GM12878 (cell line): ENCODE measurements at regions not wholly inside any gene's neighbourhood (a gene's known extent, or its start where the extent isn't known, plus 50 kb on each side); places are given as distances from the start of the nearest gene placed in this dataset.

Source experiments
- ATAC-seq: fragments of 200-7000 bp; cut with Tn5 transposase; 3 replicates; pipeline ENCODE4 v1.9.1; 2020; ENCODE audit warnings: mild to moderate bottlenecking, moderate library complexity
- BruUV-seq: library from RNA; stranded (reverse); fragments of 400-500 nt; replicated peaks from 2 replicates; lab custom pipeline; 2021; lab: Mats Ljungman, UMichigan
- CTCF ChIA-PET: fragments of 300-600 bp; sonication (Branson Sonifier 250); formaldehyde crosslinking; extraction: SDS; loops from one replicate; lab custom pipeline; 2021; ENCODE audit warnings: inconsistent platforms; lab: Yijun Ruan, JAX
- POLR2A ChIA-PET: fragments of 350-600 bp; formaldehyde crosslinking; extraction: SDS; loops from one replicate; lab custom pipeline; 2021; ENCODE audit warnings: inconsistent platforms; lab: Charles Lee
- RAD21 ChIA-PET: fragments of 300-600 bp; sonication (Branson Sonifier 250); formaldehyde crosslinking; loops from one replicate; lab custom pipeline; 2023; ENCODE audit warnings: antibody characterized with exemption; ENCODE audit not compliant: unreplicated experiment; lab: Charles Lee
- SMC1A ChIA-PET: fragments of 300-600 bp; sonication (Branson Sonifier 250); formaldehyde crosslinking; loops from one replicate; lab custom pipeline; 2023; ENCODE audit not compliant: unreplicated experiment, uncharacterized antibody; lab: Charles Lee
- DNase-seq: peaks from one replicate; pipeline ENCODE4 v3.0.0-alpha.2; 2011; ENCODE audit warnings: low read depth, low spot score
- FAIRE-seq: peaks from 3 replicates; lab custom pipeline; 2011; peaks lifted over from hg19 to GRCh38; lab: Jason Lieb, UNC
- H2AFZ ChIP-seq: 2 replicates; pipeline ENCODE4 v1.6.0; 2011; ENCODE audit warnings: low read depth, low read length, control low read depth; ENCODE audit not compliant: control insufficient read depth
- H3K27ac ChIP-seq: 2 replicates; pipeline ENCODE4 v1.5.1; 2011; ENCODE audit warnings: control low read depth; ENCODE audit not compliant: control insufficient read depth, insufficient read depth
- H3K27me3 ChIP-seq, 2 experiments: replicated peaks in 1 of 2; 2 replicates each; pipeline versions ENCODE4 v1.6.0 to v1.6.1; 2011; ENCODE audit warnings: low read length in 1 of 2; ENCODE audit not compliant: control insufficient read depth in 2 of 2, insufficient read depth in 2 of 2
- H3K36me3 ChIP-seq, 2 experiments: 2 replicates each; pipeline ENCODE4 v1.5.1; 2011; ENCODE audit warnings: low read length in 1 of 2; ENCODE audit not compliant: control insufficient read depth in 2 of 2, insufficient read depth in 2 of 2
- H3K4me1 ChIP-seq: 2 replicates; pipeline ENCODE4 v1.6.1; 2011; ENCODE audit warnings: mild to moderate bottlenecking, low read length, moderate library complexity, mixed read lengths; ENCODE audit not compliant: control insufficient read depth, insufficient read depth
- H3K4me2 ChIP-seq: 2 replicates; pipeline ENCODE4 v1.6.0; 2011; ENCODE audit warnings: control low read depth; ENCODE audit not compliant: control insufficient read depth, insufficient read depth
- H3K4me3 ChIP-seq: fragments of 200-600 bp; sonication (generic); 2 replicates; pipeline ENCODE4 v1.5.1; 2016
- H3K79me2 ChIP-seq: 2 replicates; pipeline ENCODE4 v1.6.0; 2011; ENCODE audit warnings: low read length; ENCODE audit not compliant: control insufficient read depth, insufficient read depth
- H3K9ac ChIP-seq: 2 replicates; pipeline ENCODE4 v1.8.0; 2011; ENCODE audit warnings: low read length, control low read depth, mixed read lengths; ENCODE audit not compliant: control insufficient read depth, insufficient read depth
- H3K9me3 ChIP-seq: replicated peaks from 3 replicates; pipeline ENCODE4 v1.5.1; 2011; ENCODE audit warnings: mild to moderate bottlenecking, low read length; ENCODE audit not compliant: control insufficient read depth, insufficient read depth
- H4K20me1 ChIP-seq: 2 replicates; pipeline ENCODE4 v1.6.0; 2011; ENCODE audit not compliant: control insufficient read depth, insufficient read depth
- BRCA1 ChIP-seq: IDR thresholded peaks from 2 replicates; pipeline ENCODE4 v1.6.1; 2011; ENCODE audit warnings: low read depth, low read length, improper control_type of control experiment
- EED ChIP-seq: sonication (generic); IDR thresholded peaks from 2 replicates; pipeline ENCODE4 v1.6.1; 2016; ENCODE audit warnings: antibody characterized with exemption, low read depth
- EP300 ChIP-seq, 2 experiments: fragments of 150-350 bp in 1 of 2; IDR thresholded peaks; 2 replicates each; pipeline ENCODE4 v1.6.1; 2011 to 2012; ENCODE audit warnings: low read depth in 2 of 2, low read length in 2 of 2, borderline replicate concordance in 1 of 2, improper control_type of control experiment in 1 of 2, inconsistent platforms in 1 of 2; ENCODE audit not compliant: control insufficient read depth in 1 of 2
- IKZF1 ChIP-seq: fragments of 450-650 bp; conservative IDR thresholded peaks from 2 replicates; pipeline ENCODE4 v1.6.1; 2017; ENCODE audit warnings: antibody characterized with exemption, mild to moderate bottlenecking
- IKZF2 ChIP-seq, 2 experiments: fragments of 450-650 bp; IDR thresholded peaks; 2 replicates each; pipeline ENCODE4 v1.6.1; 2017; ENCODE audit warnings: mild to moderate bottlenecking in 2 of 2, moderate library complexity in 2 of 2
- MEF2A ChIP-seq: IDR thresholded peaks from 2 replicates; pipeline ENCODE4 v1.6.1; 2011; ENCODE audit warnings: low read depth, mild to moderate bottlenecking, low read length, moderate library complexity; ENCODE audit not compliant: insufficient read depth
- MTA2 ChIP-seq: fragments of 450-650 bp; IDR thresholded peaks from 2 replicates; pipeline ENCODE4 v1.6.1; 2016; ENCODE audit warnings: low read depth, mild to moderate bottlenecking, moderate library complexity
- NFIC ChIP-seq: IDR thresholded peaks from 2 replicates; pipeline ENCODE4 v1.6.1; 2012; ENCODE audit warnings: low read depth, mild to moderate bottlenecking, inconsistent platforms, low read length, moderate library complexity
- PAX5 ChIP-seq: IDR thresholded peaks from 2 replicates; pipeline ENCODE4 v1.6.1; 2011; ENCODE audit warnings: low read depth, low read length, borderline replicate concordance
- RUNX3 ChIP-seq: IDR thresholded peaks from 2 replicates; pipeline ENCODE4 v1.6.1; 2012; ENCODE audit warnings: low read length, inconsistent platforms
- WGBS: methylation state at CpG from one replicate; pipeline ENCODE4 v1.1.6; 2016; ENCODE audit warnings: low lambda C conversion rate; ENCODE audit not compliant: insufficient replicate concordance, insufficient coverage; ENCODE audit errors: missing lambda C conversion rate; 5-methylcytosine and 5-hydroxymethylcytosine counted together
- in situ Hi-C: fragments of 300-500 bp; cut with MboI; formaldehyde crosslinking; loops from 9 replicates; pipeline ENCODE4 v1.14.3; 2018; ENCODE audit warnings: mixed read lengths
- intact Hi-C: fragments of 100-400 bp; cut with micrococcal nuclease; formaldehyde crosslinking; loops from one replicate; pipeline ENCODE4 v1.14.2; 2022; ENCODE audit not compliant: unreplicated experiment
- TF ChIP-seq, protein P1 (sequence below): fragments of 450-650 bp; IDR thresholded peaks from 2 replicates; pipeline ENCODE4 v1.6.1; 2016; ENCODE audit warnings: mild to moderate bottlenecking

GRCh38 chr3:4928277-4928789 lies 50.9 kb upstream of the BHLHE40 start:
- in situ Hi-C loops (no loop called here), intact Hi-C loops (loop anchor here (5.0 kb wide), 1 partner anchor 96 kb away; no protein-coding TSS in a partner anchor)
- Histone ChIP-seq H3K27ac (no peak overlapping the region), H3K4me2 (no peak overlapping the region), H3K4me3 (no peak overlapping the region), H3K4me1 (peaks cover 19% of the 10 kb centered on the region), H3K9ac (no peak overlapping the region), H3K9me3 (no peaks in the 10 kb centered on the region; the same call in 2 of the 3 replicates), H3K27me3 (no peaks in the 10 kb centered on the region), H2AFZ (no peak overlapping the region; the same call in 1 of the 2 replicates), H4K20me1 (no peaks in the 10 kb centered on the region), H3K79me2 (no peaks in the 10 kb centered on the region), H3K36me3 (no peaks in the 10 kb centered on the region)
- WGBS, result 85% methylated on average over 7 of the region's 7 CpGs
- FAIRE-seq (no peak), ATAC-seq (peak; percentile 58), DNase-seq (no peak)
- POLR2A ChIA-PET, result interaction anchor here (0.5 to 1.0 kb wide), 4 partner anchors 23 to 78 kb away, joined by 3 to 6 read pairs (median 4); no protein-coding TSS in a partner anchor
- RAD21 ChIA-PET, result interaction anchor here (0.8 to 2.1 kb wide), 11 partner anchors 10 to 151 kb away, joined by 3 to 12 read pairs (median 4); partner anchors contain the start of gene BHLHE40
- SMC1A ChIA-PET, result interaction anchor here (0.6 to 2.8 kb wide), 17 partner anchors 9 to 424 kb away, joined by 3 to 18 read pairs (median 4); no protein-coding TSS in a partner anchor
- BruUV-seq, result no TSS peak
- TF ChIP-seq EP300 (IDR thresholded peaks at IDR 0.05; ENCODE audit: borderline replicate concordance in 1 of 2, control insufficient read depth in 1 of 2, low read depth in 2 of 2, low read length in 2 of 2) (peak; percentile 18 to 20; a peak in 2 of 4 replicates), NFIC (no peak), RUNX3 (peak; percentile 58), IKZF1 (peak; percentile 62; the same call in 1 of the 2 replicates), MTA2 (peak; percentile 18; the same call in 1 of the 2 replicates), BRCA1 (no peak), MEF2A (0 out of 2 replicates have a peak, but pooled peaks have one; percentile 2), IKZF2 (IDR thresholded peaks at IDR 0.05) (peak; percentile 11 to 32; a peak in 3 of 4 replicates), EED (0 out of 2 replicates have a peak, but pooled peaks have one; percentile 12), PAX5 (no peak)
- TF ChIP-seq, protein P1, sequence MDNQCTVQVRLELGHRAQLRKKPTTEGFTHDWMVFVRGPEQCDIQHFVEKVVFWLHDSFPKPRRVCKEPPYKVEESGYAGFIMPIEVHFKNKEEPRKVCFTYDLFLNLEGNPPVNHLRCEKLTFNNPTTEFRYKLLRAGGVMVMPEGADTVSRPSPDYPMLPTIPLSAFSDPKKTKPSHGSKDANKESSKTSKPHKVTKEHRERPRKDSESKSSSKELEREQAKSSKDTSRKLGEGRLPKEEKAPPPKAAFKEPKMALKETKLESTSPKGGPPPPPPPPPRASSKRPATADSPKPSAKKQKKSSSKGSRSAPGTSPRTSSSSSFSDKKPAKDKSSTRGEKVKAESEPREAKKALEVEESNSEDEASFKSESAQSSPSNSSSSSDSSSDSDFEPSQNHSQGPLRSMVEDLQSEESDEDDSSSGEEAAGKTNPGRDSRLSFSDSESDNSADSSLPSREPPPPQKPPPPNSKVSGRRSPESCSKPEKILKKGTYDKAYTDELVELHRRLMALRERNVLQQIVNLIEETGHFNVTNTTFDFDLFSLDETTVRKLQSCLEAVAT, result peak; percentile 37; the same call in 1 of the 2 replicates
- CTCF ChIA-PET, result interaction anchor here (0.6 to 2.2 kb wide), 9 partner anchors 22 to 207 kb away, joined by 3 to 9 read pairs (median 3); no protein-coding TSS in a partner anchor
